ENCODE measurements at regions not wholly inside any gene's neighbourhood (a gene's known extent, or its start where the extent isn't known, plus 50 kb on each side); places are given as distances from the start of the nearest gene placed in this dataset.

- TF ChIP-seq MNT (IDR thresholded peaks at IDR 0.05) (peak; percentile 42; the same call in 1 of the 2 replicates), FOSL1 (CRISPR knock-in tag; IDR thresholded peaks at IDR 0.05; ENCODE audit: borderline replicate concordance) (no peak), CBX1 (IDR thresholded peaks at IDR 0.05; ENCODE audit: low read depth) (no peak), ZBTB8A (CRISPR knock-in tag; IDR thresholded peaks at IDR 0.05; ENCODE audit: borderline replicate concordance, low read depth) (no peak)
- ChIA-PET CTCF (ENCODE audit: low intra/inter-chr PET ratio, low total read pairs) (no interaction called here), POLR2A (no interaction called here)
- BruUV-seq (replicated peaks), result no TSS peak
- H3K9me3 ChIP-seq (ENCODE audit: low read length), result no peaks in the 10 kb centered on the region
- in situ Hi-C loops (cut with HindIII; ENCODE audit: extremely low pct_ligation_motif_present, low pct_unique_long_range_greater_than_20kb), result no loop called here
- ATAC-seq (no peak), DNase-seq (ENCODE audit: low spot score) (no peak), FAIRE-seq (no peak)
- no peaks in the 10 kb centered on the region for H3K36me3 ChIP-seq (replicated peaks in 1 of 2; ENCODE audit: control insufficient read depth in 1 of 2, insufficient read depth in 2 of 2, low read length in 2 of 2)
- no peak overlapping the region for H3K27ac ChIP-seq (ENCODE audit: extremely low read length, insufficient read depth, low read length)
- H3K27me3 ChIP-seq (ENCODE audit: control insufficient read depth in 1 of 2, insufficient read depth in 2 of 2, low read length in 2 of 2), result no peaks in the 10 kb centered on the region
- H3K4me3 ChIP-seq (replicated peaks in 1 of 3; ENCODE audit: insufficient read depth in 1 of 3, low read depth in 2 of 3, low read length in 3 of 3), result no peak overlapping the region
- intact Hi-C loops (cut with micrococcal nuclease; ENCODE audit: unreplicated experiment), result no loop called here
- peaks cover 26% of the 10 kb centered on the region for H3K4me1 ChIP-seq (ENCODE audit: insufficient read depth, low read length)
- no peak overlapping the region for H3K9ac ChIP-seq (ENCODE audit: insufficient read depth, low read depth, low read length)
- no peaks in the 10 kb centered on the region for H4K20me1 ChIP-seq (ENCODE audit: insufficient read depth, low read length)
- H2AFZ ChIP-seq (ENCODE audit: low read length), result no peak overlapping the region
- WGBS (ENCODE audit: low lambda C conversion rate), result 28% methylated on average over 2 of the region's 2 CpGs
- H3K4me2 ChIP-seq (ENCODE audit: low read depth, low read length), result no peak overlapping the region
- H3K79me2 ChIP-seq (ENCODE audit: insufficient read depth, low read length), result no peaks in the 10 kb centered on the region
Measured at GRCh38 chr16:51210087-51210486, 59.0 kb upstream of the SALL1 start.

GRCh38 chr16:51201604-51202003 lies 50.5 kb upstream of the SALL1 start:
- ChIA-PET CTCF (ENCODE audit: low intra/inter-chr PET ratio, low total read pairs) (no interaction called here), POLR2A (no interaction called here)
- Histone ChIP-seq H3K4me3 (replicated peaks in 1 of 3; ENCODE audit: insufficient read depth in 1 of 3, low read depth in 2 of 3, low read length in 3 of 3) (no peak overlapping the region), H4K20me1 (ENCODE audit: insufficient read depth, low read length) (no peaks in the 10 kb centered on the region), H3K36me3 (replicated peaks in 1 of 2; ENCODE audit: control insufficient read depth in 1 of 2, insufficient read depth in 2 of 2, low read length in 2 of 2) (no peaks in the 10 kb centered on the region), H3K9ac (ENCODE audit: insufficient read depth, low read depth, low read length) (no peak overlapping the region), H2AFZ (ENCODE audit: low read length) (no peak overlapping the region), H3K4me2 (ENCODE audit: low read depth, low read length) (no peak overlapping the region), H3K27me3 (ENCODE audit: control insufficient read depth in 1 of 2, insufficient read depth in 2 of 2, low read length in 2 of 2) (no peaks in the 10 kb centered on the region), H3K9me3 (ENCODE audit: low read length) (peaks cover 21% of the 10 kb centered on the region), H3K27ac (ENCODE audit: extremely low read length, insufficient read depth, low read length) (no peak overlapping the region), H3K4me1 (ENCODE audit: insufficient read depth, low read length) (no peaks in the 10 kb centered on the region), H3K79me2 (ENCODE audit: insufficient read depth, low read length) (no peaks in the 10 kb centered on the region)
- DNase-seq (ENCODE audit: low spot score) (no peak), ATAC-seq (no peak), FAIRE-seq (no peak)
- in situ Hi-C loops (cut with HindIII; ENCODE audit: extremely low pct_ligation_motif_present, low pct_unique_long_range_greater_than_20kb), result no loop called here
- BruUV-seq (replicated peaks), result no TSS peak
- intact Hi-C loops (cut with micrococcal nuclease; ENCODE audit: unreplicated experiment), result no loop called here
- TF ChIP-seq POLR2A (IDR thresholded peaks at IDR 0.05; ENCODE audit: insufficient read depth in 1 of 2, low read depth in 2 of 2, low read length in 2 of 2) (no peak), CTCF (CRISPR knock-in tag; IDR thresholded peaks at IDR 0.05) (peak; percentile 39; the same call in 1 of the 2 replicates)

Small RNA genes in the stretch of these regions (small RNA-seq; reads per million reads assigned to genes)
- 0 reads per million in 3 experiments for gene AC137527.1 (ENCODE audit: insufficient read depth in 2 of 3, insufficient read length in 3 of 3, low read depth in 2 of 3, low replicate concordance in 1 of 3)
